HG03139 (cell line): ENCODE measurements at regions not wholly inside any gene's neighbourhood (a gene's known extent, or its start where the extent isn't known, plus 50 kb on each side); places are given as distances from the start of the nearest gene placed in this dataset.
"Not testable (repeated sequence)": the region's sequence is repeated elsewhere in the genome, so short reads cannot be mapped to it uniquely, and the experiment has no call there.

Experiments used
- ATAC-seq: cut with Tn5 transposase; IDR thresholded peaks from one replicate; pipeline ENCODE4 v1.9.1; 2021; ENCODE audit not compliant: unreplicated experiment

- ATAC-seq, result no peak
Observed at GRCh38 chr18:78786776-78787175, 192.8 kb upstream of the SALL3 start.

DNA sequence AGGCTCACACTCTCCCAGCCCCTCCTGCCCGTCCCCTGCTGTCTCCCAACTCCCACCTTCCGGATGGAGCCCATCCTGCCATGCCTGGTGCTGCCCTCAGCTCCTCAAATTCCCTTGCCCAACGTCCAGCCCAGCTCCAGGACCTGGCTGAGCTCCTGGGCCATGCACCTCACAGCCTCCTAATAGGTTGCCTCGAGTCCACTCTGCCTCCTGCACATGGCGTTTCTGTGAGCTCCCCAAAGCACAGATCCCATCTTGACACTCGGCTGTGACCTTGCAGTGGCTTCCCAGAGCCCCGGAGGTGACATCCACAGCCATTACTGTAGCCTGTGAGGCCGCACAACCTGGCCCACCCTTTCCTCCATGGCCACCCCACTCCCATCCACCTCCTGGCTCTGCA is 191.9 kb upstream of the SALL3 start:
- no peak for ATAC-seq

GRCh38 chr18:78788161-78788560 is 191.5 kb upstream of the SALL3 start:
- ATAC-seq, result no peak

- no peak for ATAC-seq
Observed at GRCh38 chr18:78789850-78790249, 189.8 kb upstream of the SALL3 start.

DNA sequence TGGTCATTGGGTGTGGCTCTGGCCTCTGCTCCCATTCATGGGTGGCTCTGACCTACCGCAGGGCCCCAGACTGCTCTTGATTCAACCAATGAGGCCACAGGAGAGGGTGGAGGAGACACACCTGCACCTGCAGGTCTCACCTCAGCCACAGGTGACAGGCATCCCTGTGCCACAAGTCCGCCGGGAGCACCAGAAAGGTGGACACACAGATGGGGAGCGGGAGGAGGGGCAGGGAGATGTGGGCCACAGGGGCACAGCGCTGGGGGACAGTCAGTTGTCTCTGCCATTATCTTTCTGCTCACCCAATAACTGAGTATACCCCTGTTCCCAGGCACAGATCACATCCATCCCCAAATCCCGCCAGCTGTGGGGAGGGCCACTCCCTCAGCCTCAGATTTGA is 189.1 kb upstream of the SALL3 start:
- ATAC-seq, result no peak

GRCh38 chr18:78790960-78791359 is 188.7 kb upstream of the SALL3 start:
- ATAC-seq, result no peak

- ATAC-seq, result no peak
Observed at GRCh38 chr18:78792094-78792493, 187.5 kb upstream of the SALL3 start.

DNA sequence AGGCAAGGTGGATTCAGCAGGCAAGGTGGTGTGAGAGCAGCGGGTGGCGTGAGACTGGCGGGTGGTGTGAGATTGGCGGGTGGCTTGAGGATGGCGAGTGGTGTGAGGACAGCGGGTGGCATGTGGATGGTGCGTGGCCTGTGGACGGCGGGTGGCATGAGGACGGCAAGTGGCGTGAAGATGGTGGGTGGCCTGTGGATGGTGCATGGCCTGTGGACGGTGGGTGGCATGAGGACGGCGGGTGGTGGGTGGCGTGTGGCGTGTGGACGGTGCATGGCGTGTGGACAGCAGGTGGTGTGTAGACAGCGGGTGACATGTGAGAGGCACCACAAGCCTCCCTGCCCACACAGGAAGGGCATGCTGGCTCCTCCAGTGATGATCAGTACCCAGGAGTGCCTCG is 186.9 kb upstream of the SALL3 start:
- ATAC-seq, result no peak

- no peak for ATAC-seq
Observed at GRCh38 chr18:78793313-78794070, 186.1 kb upstream of the SALL3 start.

- no peak for ATAC-seq
Observed at GRCh38 chr18:78794071-78794430, 185.6 kb upstream of the SALL3 start.

GRCh38 chr18:78796693-78797455 is 182.7 kb upstream of the SALL3 start:
- no peak for ATAC-seq

GRCh38 chr18:78797499-78797898 is 182.1 kb upstream of the SALL3 start:
- ATAC-seq, result no peak

- no peak for ATAC-seq
Observed at GRCh38 chr18:78798402-78799175, 181.0 kb upstream of the SALL3 start.

DNA sequence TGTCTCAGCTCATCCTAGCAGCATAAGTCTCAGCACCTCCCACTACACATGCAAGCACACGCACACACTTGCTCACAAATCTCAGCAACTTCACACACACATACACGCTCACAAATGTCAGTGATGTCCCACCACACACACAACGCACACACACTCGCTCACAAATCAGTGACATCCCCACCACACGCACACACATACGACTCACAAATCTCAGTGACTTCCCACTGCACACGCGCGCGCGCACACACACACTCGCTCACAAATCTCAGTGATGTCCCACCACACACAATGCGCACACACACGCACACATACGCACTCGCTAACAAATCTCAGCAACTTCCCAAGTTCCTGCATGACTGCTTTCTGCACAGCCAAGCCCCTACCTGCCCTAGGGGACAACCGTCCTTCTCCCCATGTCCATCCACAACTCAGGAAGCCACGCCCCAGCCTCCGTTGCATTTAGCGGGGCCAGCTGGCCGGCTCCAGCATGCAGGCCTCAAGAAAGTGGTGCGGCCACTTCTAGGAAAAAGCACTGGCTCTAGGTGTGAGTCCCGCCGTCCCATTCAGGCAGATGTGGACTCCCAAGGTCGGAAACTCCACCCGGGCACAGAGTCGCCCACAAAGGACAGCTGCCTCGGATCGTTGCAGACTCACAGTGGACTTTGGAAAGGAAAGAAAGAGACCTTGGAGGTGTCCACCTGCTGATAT is 180.1 kb upstream of the SALL3 start:
- no peak for ATAC-seq

DNA sequence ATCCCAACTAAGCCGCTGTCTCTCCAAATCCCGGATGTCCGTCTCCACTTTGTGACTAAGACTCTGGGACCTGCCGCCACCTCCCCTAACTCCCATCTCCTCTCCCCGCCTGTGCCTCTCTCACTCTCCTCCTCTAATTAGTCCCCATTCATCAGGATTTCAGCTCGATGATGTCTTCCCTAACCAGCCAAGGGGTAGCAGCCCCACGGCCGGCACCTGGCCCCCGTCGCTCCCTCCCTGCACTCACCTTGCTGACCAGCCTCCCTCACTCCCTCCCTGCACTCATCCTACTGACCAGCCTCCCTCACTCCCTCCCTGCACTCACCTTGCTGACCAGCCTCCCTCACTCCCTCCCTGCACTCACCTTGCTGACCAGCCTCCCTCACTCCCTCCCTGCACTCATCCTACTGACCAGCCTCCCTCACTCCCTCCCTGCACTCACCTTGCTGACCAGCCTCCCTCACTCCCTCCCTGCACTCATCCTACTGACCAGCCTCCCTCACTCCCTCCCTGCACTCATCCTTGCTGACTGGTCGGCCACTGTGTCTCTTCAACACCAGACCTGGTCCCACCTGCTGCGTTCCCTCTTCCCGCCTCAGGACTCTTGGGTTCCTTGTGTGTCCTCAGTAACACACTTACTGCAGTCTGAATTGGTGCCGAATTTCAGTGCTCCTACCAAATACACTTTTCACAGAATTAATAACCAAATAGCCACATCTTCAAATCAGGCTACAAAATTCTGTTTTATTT is 179.3 kb upstream of the SALL3 start:
- ATAC-seq, result not testable (repeated sequence)

GRCh38 chr18:78801011-78801410 is 178.6 kb upstream of the SALL3 start:
- no peak for ATAC-seq

- no peak for ATAC-seq
Observed at GRCh38 chr18:78803104-78803503, 176.5 kb upstream of the SALL3 start.

DNA sequence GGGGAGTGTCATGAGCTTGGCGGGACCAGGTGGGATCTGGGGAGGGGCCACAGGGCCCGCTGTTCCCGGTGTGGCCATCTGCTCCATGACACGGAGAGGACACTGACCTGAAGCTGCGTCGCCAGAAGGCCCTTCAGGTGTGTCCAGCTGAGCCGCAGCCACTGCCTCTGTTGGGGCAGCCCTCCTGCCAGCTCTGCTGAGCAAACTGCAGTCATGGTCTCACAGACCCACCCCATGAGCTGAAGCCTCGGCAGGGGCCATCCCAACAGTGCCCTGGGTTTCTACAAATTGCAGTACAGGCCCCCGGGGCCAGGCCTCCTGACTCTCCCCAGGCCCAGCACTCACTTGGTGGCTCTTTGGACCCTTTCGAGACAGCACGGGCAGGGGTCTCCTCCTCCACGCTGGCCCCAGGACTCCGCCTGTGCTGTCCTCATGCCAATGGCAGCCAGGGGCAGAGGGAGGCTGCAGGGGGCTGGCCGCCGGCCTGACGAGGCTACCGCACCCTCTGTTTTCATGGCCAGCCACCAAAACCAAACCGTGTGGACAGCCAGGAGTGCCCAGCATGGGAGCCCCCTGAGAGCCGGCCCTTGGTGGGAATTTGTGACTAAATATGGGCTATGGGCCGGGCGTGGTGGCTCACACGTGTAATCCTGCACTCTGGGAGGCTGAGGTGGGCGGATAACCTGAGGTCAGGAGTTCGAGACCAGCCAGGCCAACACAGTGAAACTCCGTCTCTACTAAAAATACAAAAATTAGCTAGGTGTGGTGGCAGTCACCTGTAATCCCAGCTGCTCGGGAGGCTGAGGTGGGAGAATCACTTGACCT is 175.2 kb upstream of the SALL3 start:
- ATAC-seq, result no peak

DNA sequence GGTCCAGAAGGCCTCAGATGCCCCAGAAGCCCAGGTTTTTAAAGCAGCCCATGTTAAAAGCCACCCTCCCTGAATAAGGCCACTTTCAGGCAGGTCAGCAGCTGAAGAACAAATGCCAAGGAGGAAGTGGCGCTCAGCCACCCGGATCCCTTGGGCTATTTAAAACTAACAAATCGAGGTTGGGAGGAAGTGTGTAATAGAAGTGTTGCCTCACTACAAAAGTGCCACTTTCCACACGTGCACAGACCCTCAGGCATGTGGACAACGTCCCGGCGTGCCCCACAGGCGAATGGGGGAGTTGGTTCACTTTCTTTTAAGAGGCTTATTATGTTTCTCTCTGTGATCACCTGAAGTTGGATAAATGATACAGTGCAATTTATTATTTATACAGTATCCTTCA is 173.8 kb upstream of the SALL3 start:
- ATAC-seq, result no peak

DNA sequence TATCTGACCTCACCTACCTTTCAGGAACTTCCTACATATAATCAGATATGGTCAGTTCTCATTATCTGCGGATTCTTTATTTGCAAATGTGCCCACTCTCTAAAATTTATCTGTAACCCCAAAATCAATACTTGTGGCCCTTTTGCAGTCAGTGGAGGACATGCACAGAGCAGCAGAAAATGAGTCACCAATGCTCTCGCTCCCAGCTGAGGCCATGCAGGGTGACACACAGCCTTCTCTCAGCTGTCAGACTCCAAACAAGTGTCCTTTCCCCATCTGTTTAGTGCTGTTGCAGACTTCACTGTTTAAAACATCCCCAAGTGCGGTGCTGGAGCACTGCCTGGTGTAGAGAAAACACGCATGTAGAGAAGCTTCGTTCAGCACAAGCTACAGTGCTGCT is 171.9 kb upstream of the SALL3 start:
- ATAC-seq, result no peak
